NCI-H510A treated with DMSO at 0.1 percent for 48 hours (cell line): ENCODE measurements at regions not wholly inside any gene's neighbourhood (a gene's known extent, or its start where the extent isn't known, plus 50 kb on each side); places are given as distances from the start of the nearest gene placed in this dataset.

Experiments used
- DNase-seq: peaks from one replicate; lab custom pipeline; 2025; lab: John Stamatoyannopoulos, UW

DNA sequence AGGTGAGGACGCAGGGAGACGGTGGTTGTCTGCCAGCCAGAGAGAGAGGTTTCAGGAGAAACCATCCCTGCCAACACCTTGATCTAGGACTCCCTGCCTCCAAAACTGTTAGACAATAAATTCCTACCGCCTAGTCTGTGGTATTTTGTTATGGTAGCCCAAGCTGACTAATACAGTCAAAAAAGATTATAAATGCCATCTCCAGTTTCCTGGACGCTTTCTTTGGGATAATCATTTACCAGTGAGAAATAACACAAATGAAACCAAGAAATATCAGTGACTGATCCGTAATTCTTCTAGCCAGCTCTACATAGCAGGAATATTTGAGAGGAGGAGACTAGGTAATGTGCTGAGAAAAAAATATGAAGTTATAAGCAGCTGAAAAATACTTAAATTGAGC, 707.8 kb upstream of the LMCD1 start:
- no peak for DNase-seq

- DNase-seq, result no peak
Measured at GRCh38 chr3:7798276-7798675, 703.3 kb upstream of the LMCD1 start.

GRCh38 chr3:7800006-7800780, 701.4 kb upstream of the LMCD1 start:
- DNase-seq, result no peak

GRCh38 chr3:7812490-7812889, 689.1 kb upstream of the LMCD1 start:
- DNase-seq, result no peak

DNA sequence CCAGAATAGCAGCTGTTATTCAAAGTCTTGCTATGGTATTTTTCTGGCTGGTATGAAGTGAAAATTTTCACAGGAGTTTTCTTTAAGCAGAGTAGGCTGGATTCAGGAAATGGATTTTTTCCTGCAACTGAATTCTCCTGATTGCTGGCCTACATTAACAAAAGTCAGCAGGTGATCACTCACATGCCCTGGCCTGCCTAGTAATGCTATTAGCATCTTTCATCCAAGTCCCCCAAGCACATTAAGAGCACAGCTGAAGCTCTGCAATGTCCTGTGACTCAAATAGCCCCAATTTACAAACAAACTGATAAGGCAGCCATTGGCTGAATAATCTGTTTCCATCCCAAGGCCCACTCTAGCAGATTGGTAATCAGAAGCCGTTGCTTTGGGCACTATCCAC, 688.3 kb upstream of the LMCD1 start:
- no peak for DNase-seq

DNA sequence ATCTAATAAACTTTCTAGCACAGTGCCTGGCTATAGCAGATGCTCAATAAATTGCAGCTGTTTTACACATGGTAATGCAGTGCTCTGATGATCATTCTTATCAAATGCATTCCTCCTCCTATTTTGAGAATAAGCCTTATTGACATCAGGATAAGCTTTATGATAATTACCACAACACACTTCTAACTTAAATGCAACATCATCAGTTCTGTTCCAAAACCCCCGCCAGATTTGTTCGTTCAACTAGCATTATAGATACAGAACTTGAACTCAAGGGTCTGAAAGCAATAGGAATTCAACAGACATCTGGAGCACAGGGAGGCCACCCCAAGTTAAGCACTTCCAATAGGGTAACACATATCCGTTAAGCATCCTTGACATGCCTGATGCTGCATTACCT, 684.4 kb upstream of the LMCD1 start:
- no peak for DNase-seq

DNA sequence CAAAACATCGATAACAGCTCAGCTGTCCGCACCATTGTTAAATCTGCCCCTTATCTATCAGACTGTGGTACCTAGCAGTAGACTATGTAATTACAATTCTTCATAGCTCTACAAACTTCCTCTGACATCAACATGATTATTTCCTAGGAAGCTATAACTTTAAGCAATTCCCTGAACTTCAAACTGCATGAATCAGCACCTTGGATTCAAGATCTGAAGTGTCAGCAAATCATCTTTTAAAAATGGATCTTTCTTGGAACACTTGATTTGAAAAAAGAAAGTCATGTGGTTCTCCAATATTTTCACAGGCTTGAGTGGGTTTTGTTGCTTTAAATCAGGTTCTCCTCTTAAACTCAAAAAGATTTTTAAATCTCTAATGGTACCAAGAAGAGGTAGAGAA, 680.7 kb upstream of the LMCD1 start:
- DNase-seq, result no peak

GRCh38 chr3:7821858-7822257, 679.8 kb upstream of the LMCD1 start:
- DNase-seq, result no peak

DNA sequence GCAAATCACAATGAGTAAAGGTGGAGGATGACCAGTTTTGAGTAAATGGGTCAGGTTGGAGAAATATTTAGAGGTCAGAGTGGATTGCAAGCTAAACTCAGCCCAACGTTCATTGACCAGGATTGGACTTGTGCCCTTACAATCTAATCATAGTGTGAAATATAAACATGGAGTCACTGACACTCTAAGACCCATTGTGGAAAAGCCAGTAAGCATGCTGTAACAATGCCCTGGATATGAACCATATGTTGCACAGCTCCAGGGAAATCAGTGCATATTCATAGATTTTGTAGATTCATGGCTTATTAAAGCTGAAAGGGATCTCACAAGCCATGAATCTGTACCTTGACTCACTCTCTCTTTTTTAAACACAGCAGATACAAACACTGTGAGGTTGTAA, 660.2 kb upstream of the LMCD1 start:
- DNase-seq, result no peak

- DNase-seq, result no peak
Measured at GRCh38 chr3:7843441-7843840, 658.2 kb upstream of the LMCD1 start.

- no peak for DNase-seq
Measured at GRCh38 chr3:7847021-7847420, 654.6 kb upstream of the LMCD1 start.

- no peak for DNase-seq
Measured at GRCh38 chr3:7847521-7847920, 654.1 kb upstream of the LMCD1 start.

GRCh38 chr3:7854266-7854665, 647.4 kb upstream of the LMCD1 start:
- no peak for DNase-seq

- no peak for DNase-seq
Measured at GRCh38 chr3:7854721-7855120, 646.9 kb upstream of the LMCD1 start.

DNA sequence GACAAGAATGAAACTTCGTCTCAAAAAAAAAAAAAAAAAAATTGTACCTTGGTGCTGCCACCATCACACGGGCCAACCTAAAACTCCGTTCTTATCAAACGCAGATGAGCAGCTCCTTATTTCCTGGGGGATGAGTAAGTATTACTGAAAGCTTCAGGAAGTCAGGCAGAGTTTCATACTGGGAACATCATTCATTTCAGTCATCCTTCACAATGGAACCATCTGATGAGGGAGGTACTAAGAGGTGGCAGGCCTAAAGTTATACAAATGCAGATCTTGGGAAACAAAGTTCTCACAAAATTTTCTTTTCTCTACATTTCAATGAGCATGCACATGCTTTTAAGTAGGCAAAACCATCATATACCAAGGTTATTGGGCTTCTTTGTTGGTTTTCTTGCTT, 636.0 kb upstream of the LMCD1 start:
- DNase-seq, result no peak

- no peak for DNase-seq
Measured at GRCh38 chr3:7867587-7867986, 634.0 kb upstream of the LMCD1 start.

- no peak for DNase-seq
Measured at GRCh38 chr3:7871003-7871560, 630.5 kb upstream of the LMCD1 start.

DNA sequence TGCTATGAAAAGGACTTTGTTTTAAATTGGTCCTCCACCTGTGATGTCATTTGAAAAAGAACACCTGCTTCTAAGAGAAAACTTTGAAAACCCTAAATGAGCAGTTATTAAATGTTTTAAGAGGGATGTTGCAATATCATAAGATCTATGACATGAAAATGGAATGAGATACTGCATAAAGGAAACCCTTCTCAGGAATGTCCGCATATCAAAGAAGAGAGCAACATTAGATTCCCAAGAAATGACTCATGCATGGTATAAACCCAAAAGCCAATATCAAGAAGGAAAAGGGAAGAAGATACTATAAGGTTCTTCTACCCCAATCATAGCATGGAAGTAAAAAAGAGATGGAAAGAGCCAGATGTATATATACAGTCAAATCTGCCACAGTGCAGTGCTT, 627.5 kb upstream of the LMCD1 start:
- no peak for DNase-seq

DNA sequence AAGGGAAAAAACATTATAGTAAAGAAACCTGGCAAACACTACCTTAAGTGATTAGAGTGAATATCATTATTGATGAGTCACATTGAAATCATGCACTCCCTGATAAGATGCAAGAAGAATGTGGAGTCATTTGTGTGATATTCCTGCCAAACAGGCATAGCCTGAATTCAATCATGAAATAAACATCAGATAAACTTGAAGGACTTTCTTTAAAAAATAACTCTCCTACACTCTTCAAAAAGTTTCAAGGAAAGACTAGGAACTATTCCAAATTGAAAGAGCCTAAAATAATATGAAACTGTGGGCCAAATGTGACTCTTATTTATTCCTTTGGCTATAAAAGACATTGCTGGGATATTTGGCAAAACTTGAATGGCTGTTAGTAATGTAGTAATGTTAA, 625.7 kb upstream of the LMCD1 start:
- DNase-seq, result no peak

DNA sequence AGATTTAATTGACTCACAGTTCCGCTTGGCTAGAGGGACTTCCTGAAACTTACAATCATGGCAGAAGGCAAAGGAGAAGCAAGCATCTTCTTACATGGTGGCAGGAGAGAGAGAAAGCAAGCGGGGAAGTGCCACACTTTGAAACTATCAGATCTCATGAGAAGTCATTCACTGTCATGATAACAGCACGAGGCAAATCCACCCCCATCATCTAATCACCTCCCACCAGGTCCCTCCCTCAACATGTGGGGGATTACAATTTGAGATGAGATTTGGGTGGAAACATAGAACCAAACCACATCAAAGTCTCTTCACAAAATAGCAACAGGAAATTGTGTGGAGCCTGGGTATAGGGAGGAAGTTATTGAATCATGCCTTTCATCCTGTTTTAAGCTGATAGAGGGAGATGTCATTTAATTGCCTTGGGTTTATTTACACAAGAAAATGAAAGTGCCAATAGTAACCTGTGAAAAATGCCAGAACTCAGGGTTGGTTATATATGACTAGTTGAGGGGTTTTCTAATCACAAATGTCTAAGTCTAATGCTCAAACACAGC, 624.8 kb upstream of the LMCD1 start:
- no peak for DNase-seq

GRCh38 chr3:7877312-7877711, 624.3 kb upstream of the LMCD1 start:
- no peak for DNase-seq

- no peak for DNase-seq
Measured at GRCh38 chr3:7879572-7879971, 622.1 kb upstream of the LMCD1 start.

- DNase-seq, result no peak
Measured at GRCh38 chr3:7881946-7882345, 619.7 kb upstream of the LMCD1 start.

- DNase-seq, result no peak
Measured at GRCh38 chr3:7897655-7898054, 604.0 kb upstream of the LMCD1 start.
